Endothelial cell of umbilical vein (primary cell): ENCODE measurements at regions not wholly inside any gene's neighbourhood (a gene's known extent, or its start where the extent isn't known, plus 50 kb on each side); places are given as distances from the start of the nearest gene placed in this dataset.

ENCODE experiments used
- BruUV-seq: library from RNA; stranded (reverse); fragments of 400-500 nt; replicated peaks from 2 replicates; lab custom pipeline; 2021; lab: Mats Ljungman, UMichigan
- CTCF ChIA-PET: fragments of 300-600, 350-600 bp; sonication (Branson Sonifier 250); formaldehyde crosslinking; loops from one replicate; lab custom pipeline; 2021; ENCODE audit warnings: antibody characterized with exemption, inconsistent platforms; lab: Charles Lee
- POLR2A ChIA-PET: fragments of 300-600, 350-600 bp; sonication (Branson Sonifier 250); formaldehyde crosslinking; loops from one replicate; lab custom pipeline; 2021; ENCODE audit warnings: antibody characterized with exemption, inconsistent platforms; lab: Charles Lee
- DNase-seq: peaks from one replicate; pipeline ENCODE4 v3.0.0-alpha.2; 2011; ENCODE audit warnings: low read depth, low spot score
- FAIRE-seq: peaks from 2 replicates; lab custom pipeline; 2011; peaks lifted over from hg19 to GRCh38; lab: Jason Lieb, UNC
- H2AFZ ChIP-seq: 2 replicates; pipeline ENCODE4 v1.6.0; 2012; ENCODE audit warnings: low read depth, low read length, control low read depth, inconsistent platforms
- H3K27ac ChIP-seq: 2 replicates; pipeline ENCODE4 v1.5.1; 2011; ENCODE audit warnings: low read depth, mild to moderate bottlenecking, control low read depth, low read length, moderate library complexity; ENCODE audit not compliant: insufficient read depth
- H3K27me3 ChIP-seq, 2 experiments: 2 replicates each; pipeline versions ENCODE4 v1.6.0 to v1.6.1; 2011; ENCODE audit warnings: low read length in 2 of 2, mixed read lengths in 1 of 2; ENCODE audit not compliant: control insufficient read depth in 2 of 2, insufficient read depth in 2 of 2
- H3K36me3 ChIP-seq, 2 experiments: 2 replicates in 1 of 2; 3 replicates in 1 of 2; pipeline ENCODE4 v1.5.1; 2011; ENCODE audit warnings: low read length in 2 of 2, mild to moderate bottlenecking in 1 of 2, moderate library complexity in 1 of 2; ENCODE audit not compliant: control insufficient read depth in 2 of 2, insufficient read depth in 2 of 2; ENCODE audit errors: extremely low read depth in 1 of 2
- H3K4me1 ChIP-seq: 3 replicates; pipeline ENCODE4 v1.5.1; 2011; ENCODE audit warnings: mild to moderate bottlenecking, low read length; ENCODE audit not compliant: control insufficient read depth, insufficient read depth; ENCODE audit errors: extremely low read depth
- H3K4me2 ChIP-seq: 2 replicates; pipeline ENCODE4 v1.6.1; 2011; ENCODE audit warnings: low read length, control low read depth, mixed read lengths; ENCODE audit not compliant: insufficient read depth
- H3K4me3 ChIP-seq, 3 experiments: fragments of 200-600 bp in 1 of 3; sonication (generic), shearing (Covaris generic) in 1 of 3; replicated peaks in 1 of 3; 2 replicates each; pipeline ENCODE4 v1.5.1; 2011 to 2016; ENCODE audit warnings: control low read depth in 3 of 3, low read length in 3 of 3, mild to moderate bottlenecking in 2 of 3, inconsistent platforms in 1 of 3, low read depth in 1 of 3, moderate library complexity in 1 of 3; ENCODE audit not compliant: insufficient read depth in 1 of 3
- H3K79me2 ChIP-seq: 2 replicates; pipeline ENCODE4 v1.6.0; 2012; ENCODE audit warnings: low read length, inconsistent platforms; ENCODE audit not compliant: control insufficient read depth, insufficient read depth
- H3K9ac ChIP-seq: replicated peaks from 2 replicates; pipeline ENCODE3; 2011; ENCODE audit warnings: low read length, control low read depth; ENCODE audit not compliant: insufficient read depth; ENCODE audit errors: extremely low read depth
- H3K9me1 ChIP-seq: replicated peaks from 3 replicates; pipeline ENCODE4 v1.6.0; 2011; ENCODE audit warnings: mild to moderate bottlenecking, low read length; ENCODE audit not compliant: control insufficient read depth, insufficient read depth; ENCODE audit errors: extremely low read depth
- H3K9me3 ChIP-seq: replicated peaks from 2 replicates; pipeline ENCODE4 v1.5.1; 2012; ENCODE audit warnings: low read length, inconsistent platforms; ENCODE audit not compliant: control insufficient read depth, insufficient read depth
- H4K20me1 ChIP-seq: replicated peaks from 2 replicates; pipeline ENCODE3; 2011; ENCODE audit warnings: mild to moderate bottlenecking, low read length; ENCODE audit not compliant: control insufficient read depth, insufficient read depth; ENCODE audit errors: extremely low read depth
- GATA2 ChIP-seq: IDR thresholded peaks from 2 replicates; pipeline ENCODE4 v1.7.0; 2011; ENCODE audit warnings: low read depth, mild to moderate bottlenecking, moderate library complexity, mixed read lengths, low read length; ENCODE audit not compliant: insufficient read length, insufficient read depth
- POLR2A ChIP-seq: IDR thresholded peaks from 2 replicates; pipeline ENCODE4 v1.6.1; 2012; ENCODE audit warnings: low read depth, mild to moderate bottlenecking, control low read depth, low read length
- dilution Hi-C: fragments of 300-500 bp; cut with MboI; formaldehyde crosslinking; loops from one replicate; pipeline ENCODE4 v1.15.0; 2019; ENCODE audit warnings: low sequenced_read_pairs; ENCODE audit not compliant: extremely low pct_ligation_motif_present
- intact Hi-C: fragments of 100-400 bp; cut with micrococcal nuclease; formaldehyde crosslinking; loops from one replicate; pipeline ENCODE4 v1.10.0; 2022
- TF ChIP-seq, protein P1 (sequence below), 2 donors: IDR thresholded peaks; 1 replicate in 1 of 2; 2 replicates in 1 of 2; pipeline ENCODE4 v1.5.1; 2011; ENCODE audit warnings: low read length in 2 of 2, mild to moderate bottlenecking in 2 of 2, moderate library complexity in 2 of 2, control low read depth in 1 of 2, inconsistent platforms in 1 of 2, low read depth in 1 of 2; ENCODE audit not compliant: insufficient read depth in 1 of 2; ENCODE audit errors: extremely low read depth in 1 of 2
- TF ChIP-seq, protein P2 (sequence below): IDR thresholded peaks from 2 replicates; pipeline ENCODE4 v1.6.1; 2011; ENCODE audit not compliant: insufficient read depth, insufficient read length

DNA sequence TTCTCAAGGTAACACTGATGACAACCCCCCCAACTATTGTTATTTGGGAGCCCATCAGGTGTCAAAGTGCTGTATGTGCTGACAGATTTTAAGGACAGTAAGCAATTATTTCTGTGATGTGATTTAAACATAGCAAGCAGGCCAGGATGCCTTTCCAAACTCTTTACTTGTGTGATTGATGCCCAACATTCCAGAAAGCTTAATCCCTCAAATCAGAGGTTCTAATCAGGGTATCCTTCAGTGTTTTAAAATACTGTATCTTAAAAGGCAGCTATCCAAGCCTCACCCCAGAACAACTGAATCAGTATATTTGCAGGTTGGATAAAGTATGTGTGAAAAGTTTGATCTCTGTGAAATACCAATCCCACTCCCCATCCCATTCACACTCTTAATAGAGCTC lies 119.7 kb downstream of the GASK1B start:
- Histone ChIP-seq H3K27ac (no peak overlapping the region), H3K79me2 (no peaks in the 10 kb centered on the region), H4K20me1 (no peaks in the 10 kb centered on the region), H3K27me3 (no peaks in the 10 kb centered on the region), H2AFZ (no peak overlapping the region), H3K9me1 (no peaks in the 10 kb centered on the region), H3K9ac (no peak overlapping the region), H3K36me3 (no peaks in the 10 kb centered on the region), H3K4me2 (no peak overlapping the region), H3K4me3 (no peak overlapping the region), H3K4me1 (no peaks in the 10 kb centered on the region), H3K9me3 (no peaks in the 10 kb centered on the region)
- ChIA-PET POLR2A (no interaction called here), CTCF (interaction anchor here (4.5 kb wide), 1 partner anchor 9 kb away, joined by 21 read pairs; no protein-coding TSS in a partner anchor)
- BruUV-seq: no TSS peak
- intact Hi-C loops (loop anchor here (2.0 kb wide), 1 partner anchor 14 kb away; no protein-coding TSS in a partner anchor), dilution Hi-C loops (no loop called here)
- TF ChIP-seq POLR2A (no peak), GATA2 (no peak)
- TF ChIP-seq, protein P1, sequence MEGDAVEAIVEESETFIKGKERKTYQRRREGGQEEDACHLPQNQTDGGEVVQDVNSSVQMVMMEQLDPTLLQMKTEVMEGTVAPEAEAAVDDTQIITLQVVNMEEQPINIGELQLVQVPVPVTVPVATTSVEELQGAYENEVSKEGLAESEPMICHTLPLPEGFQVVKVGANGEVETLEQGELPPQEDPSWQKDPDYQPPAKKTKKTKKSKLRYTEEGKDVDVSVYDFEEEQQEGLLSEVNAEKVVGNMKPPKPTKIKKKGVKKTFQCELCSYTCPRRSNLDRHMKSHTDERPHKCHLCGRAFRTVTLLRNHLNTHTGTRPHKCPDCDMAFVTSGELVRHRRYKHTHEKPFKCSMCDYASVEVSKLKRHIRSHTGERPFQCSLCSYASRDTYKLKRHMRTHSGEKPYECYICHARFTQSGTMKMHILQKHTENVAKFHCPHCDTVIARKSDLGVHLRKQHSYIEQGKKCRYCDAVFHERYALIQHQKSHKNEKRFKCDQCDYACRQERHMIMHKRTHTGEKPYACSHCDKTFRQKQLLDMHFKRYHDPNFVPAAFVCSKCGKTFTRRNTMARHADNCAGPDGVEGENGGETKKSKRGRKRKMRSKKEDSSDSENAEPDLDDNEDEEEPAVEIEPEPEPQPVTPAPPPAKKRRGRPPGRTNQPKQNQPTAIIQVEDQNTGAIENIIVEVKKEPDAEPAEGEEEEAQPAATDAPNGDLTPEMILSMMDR (IDR thresholded peaks at IDR 0.05; ENCODE audit: extremely low read depth in 1 of 2, insufficient read depth in 1 of 2, low read depth in 1 of 2, low read length in 2 of 2): no peak
- TF ChIP-seq, protein P2, sequence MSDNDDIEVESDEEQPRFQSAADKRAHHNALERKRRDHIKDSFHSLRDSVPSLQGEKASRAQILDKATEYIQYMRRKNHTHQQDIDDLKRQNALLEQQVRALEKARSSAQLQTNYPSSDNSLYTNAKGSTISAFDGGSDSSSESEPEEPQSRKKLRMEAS: no peak
- no peak for FAIRE-seq
- DNase-seq: no peak
